ENCODE measurements at regions not wholly inside any gene's neighbourhood (a gene's known extent, or its start where the extent isn't known, plus 50 kb on each side); places are given as distances from the start of the nearest gene placed in this dataset.

DNA sequence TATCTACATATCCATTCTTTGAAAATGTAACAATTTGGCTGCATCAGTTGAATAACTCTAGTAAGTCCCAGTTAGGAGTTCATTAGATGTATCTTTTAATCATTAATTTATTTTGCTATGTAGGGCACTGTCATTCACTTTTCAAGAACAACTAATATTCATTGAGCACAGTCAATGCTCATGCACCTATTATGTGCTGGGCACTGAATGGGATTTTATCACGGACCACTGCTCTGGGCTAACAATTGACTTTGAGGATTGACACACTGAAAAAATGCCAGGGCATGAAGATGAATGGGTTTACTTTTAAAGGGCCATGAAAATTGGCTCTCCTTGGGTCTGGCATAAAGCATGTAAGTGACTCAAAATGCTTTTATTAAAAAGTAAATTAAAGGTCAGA lies 375.2 kb downstream of the PLPP3 start:
- TF ChIP-seq, protein P1, sequence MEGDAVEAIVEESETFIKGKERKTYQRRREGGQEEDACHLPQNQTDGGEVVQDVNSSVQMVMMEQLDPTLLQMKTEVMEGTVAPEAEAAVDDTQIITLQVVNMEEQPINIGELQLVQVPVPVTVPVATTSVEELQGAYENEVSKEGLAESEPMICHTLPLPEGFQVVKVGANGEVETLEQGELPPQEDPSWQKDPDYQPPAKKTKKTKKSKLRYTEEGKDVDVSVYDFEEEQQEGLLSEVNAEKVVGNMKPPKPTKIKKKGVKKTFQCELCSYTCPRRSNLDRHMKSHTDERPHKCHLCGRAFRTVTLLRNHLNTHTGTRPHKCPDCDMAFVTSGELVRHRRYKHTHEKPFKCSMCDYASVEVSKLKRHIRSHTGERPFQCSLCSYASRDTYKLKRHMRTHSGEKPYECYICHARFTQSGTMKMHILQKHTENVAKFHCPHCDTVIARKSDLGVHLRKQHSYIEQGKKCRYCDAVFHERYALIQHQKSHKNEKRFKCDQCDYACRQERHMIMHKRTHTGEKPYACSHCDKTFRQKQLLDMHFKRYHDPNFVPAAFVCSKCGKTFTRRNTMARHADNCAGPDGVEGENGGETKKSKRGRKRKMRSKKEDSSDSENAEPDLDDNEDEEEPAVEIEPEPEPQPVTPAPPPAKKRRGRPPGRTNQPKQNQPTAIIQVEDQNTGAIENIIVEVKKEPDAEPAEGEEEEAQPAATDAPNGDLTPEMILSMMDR (IDR thresholded peaks at IDR 0.05) = no peak
- no peak for TF ChIP-seq POLR2A (IDR thresholded peaks at IDR 0.05)
- TF ChIP-seq EP300 (IDR thresholded peaks at IDR 0.05) = no peak

Measured in ovary (tissue), 3 donors.